Tongue (tissue), 1 donor: ENCODE measurements at regions not wholly inside any gene's neighbourhood (a gene's known extent, or its start where the extent isn't known, plus 50 kb on each side); places are given as distances from the start of the nearest gene placed in this dataset.
A peak's percentile ranks its signal among the peaks of the same experiment; 100 is the strongest.
"Not testable (repeated sequence)": the region's sequence is repeated elsewhere in the genome, so short reads cannot be mapped to it uniquely, and the experiment has no call there.

Experiments used
- DNase-seq: peaks from one replicate; pipeline ENCODE4 v3.0.0-alpha.2; 2015

GRCh38 chr2:90076311-90076710 lies 1384.8 kb downstream of the RPIA start:
- no peak for DNase-seq

GRCh38 chr2:90077948-90078347 lies 1386.5 kb downstream of the RPIA start:
- no peak for DNase-seq

- no peak for DNase-seq
Measured at GRCh38 chr2:90079374-90079773, 1387.9 kb downstream of the RPIA start.

- DNase-seq: peak; percentile 38
Measured at GRCh38 chr2:90087792-90088191, 1396.3 kb downstream of the RPIA start.

- not testable (repeated sequence) for DNase-seq
Measured at GRCh38 chr2:90093571-90094270, 1402.2 kb downstream of the RPIA start.

- not testable (repeated sequence) for DNase-seq
Measured at GRCh38 chr2:90097617-90098016, 1406.1 kb downstream of the RPIA start.

GRCh38 chr2:90105142-90105541 lies 1413.7 kb downstream of the RPIA start:
- peak; percentile 18 for DNase-seq

GRCh38 chr2:90123409-90123808 lies 1431.9 kb downstream of the RPIA start:
- not testable (repeated sequence) for DNase-seq

- DNase-seq: not testable (repeated sequence)
Measured at GRCh38 chr2:90139046-90139445, 1447.6 kb downstream of the RPIA start.

GRCh38 chr2:90141558-90141957 lies 1450.1 kb downstream of the RPIA start:
- not testable (repeated sequence) for DNase-seq

GRCh38 chr2:90151805-90152204 lies 1460.3 kb downstream of the RPIA start:
- not testable (repeated sequence) for DNase-seq

GRCh38 chr2:90170978-90171377 lies 1479.5 kb downstream of the RPIA start:
- DNase-seq: not testable (repeated sequence)

GRCh38 chr2:90173081-90173480 lies 1481.6 kb downstream of the RPIA start:
- not testable (repeated sequence) for DNase-seq

- not testable (repeated sequence) for DNase-seq
Measured at GRCh38 chr2:90179591-90179990, 1488.1 kb downstream of the RPIA start.

- DNase-seq: peak; percentile 6
Measured at GRCh38 chr2:90207454-90208058, 1516.1 kb downstream of the RPIA start.

GRCh38 chr2:90209009-90209408 lies 1517.5 kb downstream of the RPIA start:
- DNase-seq: no peak

- no peak for DNase-seq
Measured at GRCh38 chr2:90209806-90210205, 1518.3 kb downstream of the RPIA start.

GRCh38 chr2:90215880-90216279 lies 1524.4 kb downstream of the RPIA start:
- not testable (repeated sequence) for DNase-seq

GRCh38 chr2:90216801-90217200 lies 1525.3 kb downstream of the RPIA start:
- DNase-seq: not testable (repeated sequence)

- not testable (repeated sequence) for DNase-seq
Measured at GRCh38 chr2:90218534-90218933, 1527.1 kb downstream of the RPIA start.

- DNase-seq: not testable (repeated sequence)
Measured at GRCh38 chr2:90220623-90221299, 1529.3 kb downstream of the RPIA start.

GRCh38 chr2:90221300-90221651 lies 1529.8 kb downstream of the RPIA start:
- DNase-seq: no peak

- DNase-seq: not testable (repeated sequence)
Measured at GRCh38 chr2:90224767-90225166, 1533.3 kb downstream of the RPIA start.
